Keratinocyte (primary cell): ENCODE measurements at regions not wholly inside any gene's neighbourhood (a gene's known extent, or its start where the extent isn't known, plus 50 kb on each side); places are given as distances from the start of the nearest gene placed in this dataset.

ENCODE experiments used
- DNase-seq: peaks from one replicate; pipeline ENCODE4 v3.0.0-alpha.2; 2011; ENCODE audit warnings: low read depth, missing footprints, low spot score
- FAIRE-seq: peaks from 2 replicates; lab custom pipeline; 2011; peaks lifted over from hg19 to GRCh38; lab: Jason Lieb, UNC
- H2AFZ ChIP-seq: 2 replicates; pipeline ENCODE4 v1.6.0; 2012; ENCODE audit warnings: low read length, control low read depth, inconsistent platforms; ENCODE audit not compliant: control insufficient read depth
- H3K27ac ChIP-seq: 2 replicates; pipeline ENCODE4 v1.5.1; 2011; ENCODE audit warnings: low read length; ENCODE audit not compliant: control insufficient read depth, insufficient read depth
- H3K27me3 ChIP-seq: 3 replicates; pipeline ENCODE4 v1.6.0; 2011; ENCODE audit warnings: low read length; ENCODE audit not compliant: control insufficient read depth, insufficient read depth; ENCODE audit errors: extremely low read depth
- H3K36me3 ChIP-seq, 2 experiments: 2 replicates in 1 of 2; 3 replicates in 1 of 2; pipeline ENCODE4 v1.5.1; 2011; ENCODE audit warnings: low read length in 2 of 2, mild to moderate bottlenecking in 1 of 2; ENCODE audit not compliant: control insufficient read depth in 2 of 2, insufficient read depth in 2 of 2; ENCODE audit errors: extremely low read depth in 1 of 2
- H3K4me1 ChIP-seq: 3 replicates; pipeline ENCODE4 v1.5.1; 2011; ENCODE audit warnings: low read length; ENCODE audit not compliant: control insufficient read depth, insufficient read depth; ENCODE audit errors: extremely low read depth
- H3K4me2 ChIP-seq: 3 replicates; pipeline ENCODE4 v1.6.0; 2011; ENCODE audit warnings: low read depth, low read length; ENCODE audit not compliant: control insufficient read depth, insufficient read depth; ENCODE audit errors: extremely low read depth
- H3K4me3 ChIP-seq, 3 experiments: fragments of 200-600 bp in 1 of 3; sonication (generic) in 1 of 3; 2 replicates in 2 of 3; 3 replicates in 1 of 3; pipeline ENCODE4 v1.5.1; 2011 to 2016; ENCODE audit warnings: low read length in 3 of 3, mild to moderate bottlenecking in 3 of 3, control low read depth in 2 of 3, inconsistent platforms in 1 of 3, low read depth in 1 of 3, mixed read lengths in 1 of 3, mixed run types in 1 of 3, moderate library complexity in 1 of 3; ENCODE audit not compliant: control insufficient read depth in 2 of 3, insufficient read depth in 2 of 3; ENCODE audit errors: extremely low read depth in 1 of 3
- H3K79me2 ChIP-seq: 2 replicates; pipeline ENCODE4 v1.6.0; 2012; ENCODE audit warnings: low read length; ENCODE audit not compliant: control insufficient read depth, insufficient read depth
- H3K9ac ChIP-seq: 3 replicates; pipeline ENCODE4 v1.6.0; 2011; ENCODE audit warnings: low read length; ENCODE audit not compliant: control insufficient read depth, insufficient read depth; ENCODE audit errors: extremely low read depth
- H3K9me1 ChIP-seq: 3 replicates; pipeline ENCODE4 v1.6.0; 2011; ENCODE audit warnings: low read length; ENCODE audit not compliant: control insufficient read depth, insufficient read depth; ENCODE audit errors: extremely low read depth
- H3K9me3 ChIP-seq: 2 replicates; pipeline ENCODE4 v1.5.1; 2012; ENCODE audit warnings: low read depth, low read length; ENCODE audit not compliant: control insufficient read depth
- H4K20me1 ChIP-seq: 3 replicates; pipeline ENCODE4 v1.6.0; 2011; ENCODE audit warnings: low read length; ENCODE audit not compliant: control insufficient read depth, insufficient read depth; ENCODE audit errors: extremely low read depth
- EZH2 ChIP-seq: IDR thresholded peaks from one replicate; pipeline ENCODE4 v1.6.1; 2012; ENCODE audit warnings: inconsistent platforms, mild to moderate bottlenecking, low read length, moderate library complexity
- dilution Hi-C: fragments of 300-500 bp; cut with MboI; formaldehyde crosslinking; loops from one replicate; pipeline ENCODE4 v1.7.0; 2020; ENCODE audit warnings: low sequenced_read_pairs; ENCODE audit not compliant: extremely low pct_ligation_motif_present
- TF ChIP-seq, protein P1 (sequence below), 3 experiments: IDR thresholded peaks in 1 of 3; conservative IDR thresholded peaks in 1 of 3; optimal IDR thresholded peaks in 1 of 3; 2 replicates in 2 of 3; 3 replicates in 1 of 3; pipeline versions ENCODE3 to v1.5.1; 2011; ENCODE audit warnings: low read length in 3 of 3, mild to moderate bottlenecking in 3 of 3, moderate library complexity in 2 of 3, control low read depth in 1 of 3, inconsistent platforms in 1 of 3; ENCODE audit not compliant: insufficient read depth in 2 of 3; ENCODE audit errors: extremely low read depth in 1 of 3

DNA sequence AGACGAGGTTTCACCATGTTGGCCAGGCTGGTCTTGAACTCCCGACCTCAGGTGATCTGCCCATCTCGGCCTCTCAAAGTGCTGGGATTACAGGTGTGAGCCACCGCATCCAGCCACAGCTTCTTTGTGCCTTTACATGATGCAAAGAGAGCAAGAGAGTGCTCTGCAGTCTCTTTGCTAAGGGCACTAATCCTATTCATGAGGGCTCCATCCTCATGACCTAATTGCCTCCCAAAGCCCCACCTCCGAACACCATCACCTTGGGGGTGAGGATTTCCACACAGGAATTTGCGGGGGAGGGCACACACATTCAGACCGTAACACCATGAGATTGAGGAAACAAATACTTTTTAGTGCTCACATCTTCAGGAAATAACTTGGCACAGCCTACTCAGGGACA, 91.8 kb downstream of the PDCL3 start:
- Histone ChIP-seq H3K79me2 (no peaks in the 10 kb centered on the region), H3K9ac (no peak overlapping the region), H3K9me1 (no peaks in the 10 kb centered on the region), H4K20me1 (no peaks in the 10 kb centered on the region), H3K27me3 (peaks cover 4% of the 10 kb centered on the region), H3K4me3 (no peak overlapping the region), H3K36me3 (no peaks in the 10 kb centered on the region), H3K9me3 (no peaks in the 10 kb centered on the region), H3K27ac (no peak overlapping the region), H2AFZ (no peak overlapping the region), H3K4me2 (no peak overlapping the region), H3K4me1 (no peaks in the 10 kb centered on the region)
- FAIRE-seq, result no peak
- dilution Hi-C loops, result no loop called here
- no peak for TF ChIP-seq EZH2
- TF ChIP-seq, protein P1, sequence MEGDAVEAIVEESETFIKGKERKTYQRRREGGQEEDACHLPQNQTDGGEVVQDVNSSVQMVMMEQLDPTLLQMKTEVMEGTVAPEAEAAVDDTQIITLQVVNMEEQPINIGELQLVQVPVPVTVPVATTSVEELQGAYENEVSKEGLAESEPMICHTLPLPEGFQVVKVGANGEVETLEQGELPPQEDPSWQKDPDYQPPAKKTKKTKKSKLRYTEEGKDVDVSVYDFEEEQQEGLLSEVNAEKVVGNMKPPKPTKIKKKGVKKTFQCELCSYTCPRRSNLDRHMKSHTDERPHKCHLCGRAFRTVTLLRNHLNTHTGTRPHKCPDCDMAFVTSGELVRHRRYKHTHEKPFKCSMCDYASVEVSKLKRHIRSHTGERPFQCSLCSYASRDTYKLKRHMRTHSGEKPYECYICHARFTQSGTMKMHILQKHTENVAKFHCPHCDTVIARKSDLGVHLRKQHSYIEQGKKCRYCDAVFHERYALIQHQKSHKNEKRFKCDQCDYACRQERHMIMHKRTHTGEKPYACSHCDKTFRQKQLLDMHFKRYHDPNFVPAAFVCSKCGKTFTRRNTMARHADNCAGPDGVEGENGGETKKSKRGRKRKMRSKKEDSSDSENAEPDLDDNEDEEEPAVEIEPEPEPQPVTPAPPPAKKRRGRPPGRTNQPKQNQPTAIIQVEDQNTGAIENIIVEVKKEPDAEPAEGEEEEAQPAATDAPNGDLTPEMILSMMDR (optimal IDR thresholded peaks at IDR 0.05 in 1 of 3, IDR thresholded peaks at IDR 0.05 in 1 of 3, conservative IDR thresholded peaks at IDR 0.05 in 1 of 3; ENCODE audit: extremely low read depth in 1 of 3, insufficient read depth in 2 of 3, low read length in 3 of 3), result no peak
- DNase-seq, result no peak

DNA sequence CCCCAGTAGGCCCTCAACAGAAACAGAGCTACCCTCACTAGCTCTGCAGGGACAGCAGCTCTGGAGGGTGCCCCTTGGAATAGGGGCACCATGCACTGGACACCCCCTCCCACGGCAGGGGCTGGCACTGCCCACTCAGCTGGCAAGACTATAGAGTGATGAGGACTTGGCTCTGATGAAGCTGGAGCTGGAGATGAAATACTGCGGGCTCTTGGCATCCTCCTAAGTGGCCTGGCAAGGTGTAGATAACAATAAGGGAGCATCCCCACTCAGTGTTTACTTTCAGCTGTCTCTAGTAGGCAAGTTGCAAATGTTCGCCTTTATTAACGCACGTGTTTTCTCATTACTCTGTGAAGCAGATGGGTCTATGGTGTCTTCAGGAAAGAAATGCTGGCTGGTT, 92.7 kb downstream of the PDCL3 start:
- Histone ChIP-seq H3K36me3 (no peaks in the 10 kb centered on the region), H4K20me1 (no peaks in the 10 kb centered on the region), H3K9me3 (no peaks in the 10 kb centered on the region), H3K27me3 (peaks cover 4% of the 10 kb centered on the region), H3K4me1 (no peaks in the 10 kb centered on the region), H3K9ac (no peak overlapping the region), H3K4me2 (no peak overlapping the region), H3K27ac (no peak overlapping the region), H3K9me1 (no peaks in the 10 kb centered on the region), H2AFZ (no peak overlapping the region), H3K4me3 (no peak overlapping the region), H3K79me2 (no peaks in the 10 kb centered on the region)
- dilution Hi-C loops, result no loop called here
- TF ChIP-seq, protein P1 (optimal IDR thresholded peaks at IDR 0.05 in 1 of 3, IDR thresholded peaks at IDR 0.05 in 1 of 3, conservative IDR thresholded peaks at IDR 0.05 in 1 of 3; ENCODE audit: extremely low read depth in 1 of 3, insufficient read depth in 2 of 3, low read length in 3 of 3), result no peak
- no peak for TF ChIP-seq EZH2
- FAIRE-seq (no peak), DNase-seq (no peak)
